HL-60 (cell line): ENCODE measurements at regions not wholly inside any gene's neighbourhood (a gene's known extent, or its start where the extent isn't known, plus 50 kb on each side); places are given as distances from the start of the nearest gene placed in this dataset.

Experiments
- DNase-seq, 2 experiments: peaks; one replicate each; pipeline ENCODE4 v3.0.0-alpha.2; 2010 to 2020; ENCODE audit warnings: low read depth in 1 of 2, low spot score in 1 of 2
- H3K27ac ChIP-seq: fragments of 250-450 bp; sonication (Bioruptor Pico); replicated peaks from 2 replicates; pipeline ENCODE4 v1.5.1; 2020; ENCODE audit warnings: mild to moderate bottlenecking, moderate library complexity
- H3K27me3 ChIP-seq: fragments of 250-450 bp; sonication (Bioruptor Pico); 2 replicates; pipeline ENCODE4 v1.5.1; 2021; ENCODE audit warnings: mild to moderate bottlenecking, moderate library complexity; ENCODE audit not compliant: insufficient read depth, poor library complexity, severe bottlenecking
- H3K4me3 ChIP-seq: replicated peaks from 2 replicates; pipeline ENCODE4 v1.5.1; 2011; ENCODE audit warnings: mild to moderate bottlenecking, control low read depth, low read length; ENCODE audit not compliant: insufficient read depth
- GABPA ChIP-seq: IDR thresholded peaks from 2 replicates; pipeline ENCODE4 v1.6.1; 2012; ENCODE audit warnings: low read depth
- POLR2AphosphoS5 ChIP-seq: IDR thresholded peaks from 2 replicates; pipeline ENCODE4 v1.6.1; 2012; ENCODE audit warnings: low read depth
- SPI1 ChIP-seq: IDR thresholded peaks from 2 replicates; pipeline ENCODE4 v1.6.1; 2012; ENCODE audit warnings: low read depth, mild to moderate bottlenecking, borderline replicate concordance
- TF ChIP-seq, protein P1 (sequence below): IDR thresholded peaks from 2 replicates; pipeline ENCODE4 v1.6.1; 2012; ENCODE audit warnings: low read depth; ENCODE audit not compliant: insufficient replicate concordance
- TF ChIP-seq, protein P2 (sequence below): IDR thresholded peaks from one replicate; pipeline ENCODE4 v1.5.1; 2011; ENCODE audit warnings: low read length, control low read depth, inconsistent platforms; ENCODE audit not compliant: insufficient read depth

DNA sequence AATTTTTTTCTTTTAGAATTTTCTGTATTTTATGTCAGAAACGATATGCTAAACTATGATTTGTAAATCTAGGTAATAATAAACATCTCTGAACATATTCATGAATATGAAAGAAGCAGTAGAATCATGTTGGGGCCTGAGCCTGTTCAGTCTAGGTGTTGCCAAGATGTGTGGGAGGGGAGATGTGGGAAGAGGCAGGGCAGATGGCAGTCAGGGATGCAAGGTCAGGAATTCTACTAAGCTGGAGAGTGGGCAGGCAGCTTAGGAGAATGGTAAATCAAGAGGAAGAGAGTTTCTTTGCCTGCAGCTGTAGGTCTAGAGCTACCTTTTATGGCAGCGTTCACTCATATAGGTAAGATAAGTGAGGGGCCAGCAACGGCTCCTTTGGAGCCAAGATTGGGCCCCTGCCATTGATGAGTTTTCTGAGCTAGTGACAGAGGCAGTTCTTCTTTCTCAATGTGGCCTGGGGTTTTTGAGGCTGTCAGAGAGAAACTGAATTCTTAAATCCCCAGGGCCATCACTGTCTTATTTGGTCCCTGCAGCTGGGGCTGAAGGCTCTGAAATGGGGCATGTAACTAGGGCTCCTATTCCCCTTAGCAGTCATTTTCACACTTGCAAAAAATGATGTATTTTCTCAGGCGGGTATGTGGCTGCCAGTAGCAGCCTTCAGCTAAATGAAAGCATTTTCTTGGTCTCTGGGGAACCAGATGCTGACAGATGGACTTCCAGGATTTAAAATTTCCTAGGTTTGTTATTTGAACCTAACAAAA, 232.8 kb downstream of the PIK3C3 start:
- Histone ChIP-seq H3K4me3 (no peak overlapping the region), H3K27me3 (no peaks in the 10 kb centered on the region), H3K27ac (no peak overlapping the region)
- DNase-seq: no peak
- TF ChIP-seq, protein P1, sequence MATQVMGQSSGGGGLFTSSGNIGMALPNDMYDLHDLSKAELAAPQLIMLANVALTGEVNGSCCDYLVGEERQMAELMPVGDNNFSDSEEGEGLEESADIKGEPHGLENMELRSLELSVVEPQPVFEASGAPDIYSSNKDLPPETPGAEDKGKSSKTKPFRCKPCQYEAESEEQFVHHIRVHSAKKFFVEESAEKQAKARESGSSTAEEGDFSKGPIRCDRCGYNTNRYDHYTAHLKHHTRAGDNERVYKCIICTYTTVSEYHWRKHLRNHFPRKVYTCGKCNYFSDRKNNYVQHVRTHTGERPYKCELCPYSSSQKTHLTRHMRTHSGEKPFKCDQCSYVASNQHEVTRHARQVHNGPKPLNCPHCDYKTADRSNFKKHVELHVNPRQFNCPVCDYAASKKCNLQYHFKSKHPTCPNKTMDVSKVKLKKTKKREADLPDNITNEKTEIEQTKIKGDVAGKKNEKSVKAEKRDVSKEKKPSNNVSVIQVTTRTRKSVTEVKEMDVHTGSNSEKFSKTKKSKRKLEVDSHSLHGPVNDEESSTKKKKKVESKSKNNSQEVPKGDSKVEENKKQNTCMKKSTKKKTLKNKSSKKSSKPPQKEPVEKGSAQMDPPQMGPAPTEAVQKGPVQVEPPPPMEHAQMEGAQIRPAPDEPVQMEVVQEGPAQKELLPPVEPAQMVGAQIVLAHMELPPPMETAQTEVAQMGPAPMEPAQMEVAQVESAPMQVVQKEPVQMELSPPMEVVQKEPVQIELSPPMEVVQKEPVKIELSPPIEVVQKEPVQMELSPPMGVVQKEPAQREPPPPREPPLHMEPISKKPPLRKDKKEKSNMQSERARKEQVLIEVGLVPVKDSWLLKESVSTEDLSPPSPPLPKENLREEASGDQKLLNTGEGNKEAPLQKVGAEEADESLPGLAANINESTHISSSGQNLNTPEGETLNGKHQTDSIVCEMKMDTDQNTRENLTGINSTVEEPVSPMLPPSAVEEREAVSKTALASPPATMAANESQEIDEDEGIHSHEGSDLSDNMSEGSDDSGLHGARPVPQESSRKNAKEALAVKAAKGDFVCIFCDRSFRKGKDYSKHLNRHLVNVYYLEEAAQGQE: no peak
- TF ChIP-seq SPI1: no peak

DNA sequence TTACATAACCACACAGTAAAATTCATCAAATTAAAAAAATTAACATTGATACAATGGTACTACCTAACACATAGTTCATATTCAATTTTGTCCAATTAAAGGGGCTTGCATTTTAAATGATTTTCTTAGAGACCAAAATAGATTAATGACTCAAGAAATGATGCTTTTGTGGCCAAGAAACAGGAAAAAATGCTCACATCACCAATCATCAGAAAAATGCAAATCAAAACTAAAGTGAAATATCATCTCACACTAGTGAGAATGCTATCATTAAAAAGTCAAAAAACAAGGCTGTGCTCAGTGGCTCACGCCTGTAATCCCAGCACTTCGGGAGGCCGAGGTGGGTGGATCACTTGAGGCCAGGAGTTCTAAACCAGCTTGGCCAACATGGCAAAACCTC, 235.6 kb downstream of the PIK3C3 start:
- no peak for DNase-seq
- H3K27me3 ChIP-seq: peaks cover 2% of the 10 kb centered on the region
- no peak for TF ChIP-seq POLR2AphosphoS5
- TF ChIP-seq, protein P1: no peak
- TF ChIP-seq, protein P2, sequence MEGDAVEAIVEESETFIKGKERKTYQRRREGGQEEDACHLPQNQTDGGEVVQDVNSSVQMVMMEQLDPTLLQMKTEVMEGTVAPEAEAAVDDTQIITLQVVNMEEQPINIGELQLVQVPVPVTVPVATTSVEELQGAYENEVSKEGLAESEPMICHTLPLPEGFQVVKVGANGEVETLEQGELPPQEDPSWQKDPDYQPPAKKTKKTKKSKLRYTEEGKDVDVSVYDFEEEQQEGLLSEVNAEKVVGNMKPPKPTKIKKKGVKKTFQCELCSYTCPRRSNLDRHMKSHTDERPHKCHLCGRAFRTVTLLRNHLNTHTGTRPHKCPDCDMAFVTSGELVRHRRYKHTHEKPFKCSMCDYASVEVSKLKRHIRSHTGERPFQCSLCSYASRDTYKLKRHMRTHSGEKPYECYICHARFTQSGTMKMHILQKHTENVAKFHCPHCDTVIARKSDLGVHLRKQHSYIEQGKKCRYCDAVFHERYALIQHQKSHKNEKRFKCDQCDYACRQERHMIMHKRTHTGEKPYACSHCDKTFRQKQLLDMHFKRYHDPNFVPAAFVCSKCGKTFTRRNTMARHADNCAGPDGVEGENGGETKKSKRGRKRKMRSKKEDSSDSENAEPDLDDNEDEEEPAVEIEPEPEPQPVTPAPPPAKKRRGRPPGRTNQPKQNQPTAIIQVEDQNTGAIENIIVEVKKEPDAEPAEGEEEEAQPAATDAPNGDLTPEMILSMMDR: no peak
- TF ChIP-seq GABPA: no peak
- TF ChIP-seq SPI1: no peak
- H3K4me3 ChIP-seq: no peak overlapping the region
- H3K27ac ChIP-seq: no peak overlapping the region

DNA sequence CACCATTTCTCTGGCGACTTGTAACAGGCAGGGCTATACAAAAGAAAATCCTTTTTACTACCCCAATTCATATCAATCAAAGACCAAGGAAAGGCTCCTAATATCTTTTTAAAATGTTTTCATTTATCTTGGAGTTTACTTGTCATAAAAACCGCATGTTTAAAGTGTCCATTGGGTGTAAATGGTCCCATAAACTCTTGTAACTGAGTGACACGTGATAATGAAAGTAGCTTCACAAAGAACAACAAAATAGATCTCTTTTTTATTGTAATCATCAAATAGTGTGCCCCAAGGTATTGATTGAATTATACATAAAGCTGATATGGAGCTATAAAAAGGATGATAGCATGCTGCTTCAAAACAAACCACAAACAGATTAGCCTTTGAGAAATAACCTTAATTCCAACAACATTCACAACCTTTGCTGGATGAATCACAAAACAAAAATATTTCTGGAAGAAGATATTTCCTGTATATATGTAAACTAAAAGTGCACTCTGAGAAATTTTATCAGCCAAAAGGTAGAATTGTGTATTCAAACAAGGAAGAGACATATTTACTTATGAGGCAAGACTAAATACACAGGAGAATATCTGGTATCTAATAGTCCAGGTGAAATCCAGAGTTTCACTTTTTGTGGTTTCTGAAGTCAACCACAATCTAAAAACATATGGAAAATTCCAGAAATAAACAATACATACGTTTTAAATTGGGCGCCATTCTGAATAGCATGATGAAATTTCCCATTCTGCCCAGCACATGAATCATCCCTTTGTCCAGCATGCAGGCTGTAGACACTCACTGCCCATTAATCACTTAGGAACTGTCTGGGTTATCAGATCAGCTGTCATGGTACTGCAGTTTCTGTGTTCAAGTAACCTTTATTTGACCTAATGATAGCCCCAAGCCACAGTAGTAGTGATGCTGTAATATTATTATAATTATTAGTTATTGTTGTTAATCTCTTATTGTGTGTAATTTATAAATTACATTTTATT, 237.5 kb downstream of the PIK3C3 start:
- TF ChIP-seq SPI1 (no peak), GABPA (no peak), POLR2AphosphoS5 (no peak)
- TF ChIP-seq, protein P1: no peak
- TF ChIP-seq, protein P2: no peak
- H3K4me3 ChIP-seq: no peak overlapping the region
- H3K27me3 ChIP-seq: peaks cover 2% of the 10 kb centered on the region
- no peak for DNase-seq
- no peak overlapping the region for H3K27ac ChIP-seq
